GM18907 (cell line): ENCODE measurements at regions not wholly inside any gene's neighbourhood (a gene's known extent, or its start where the extent isn't known, plus 50 kb on each side); places are given as distances from the start of the nearest gene placed in this dataset.

Experiments
- ATAC-seq: cut with Tn5 transposase; IDR thresholded peaks from one replicate; pipeline ENCODE4 v1.9.1; 2021; ENCODE audit warnings: mild to moderate bottlenecking, moderate library complexity; ENCODE audit not compliant: unreplicated experiment

DNA sequence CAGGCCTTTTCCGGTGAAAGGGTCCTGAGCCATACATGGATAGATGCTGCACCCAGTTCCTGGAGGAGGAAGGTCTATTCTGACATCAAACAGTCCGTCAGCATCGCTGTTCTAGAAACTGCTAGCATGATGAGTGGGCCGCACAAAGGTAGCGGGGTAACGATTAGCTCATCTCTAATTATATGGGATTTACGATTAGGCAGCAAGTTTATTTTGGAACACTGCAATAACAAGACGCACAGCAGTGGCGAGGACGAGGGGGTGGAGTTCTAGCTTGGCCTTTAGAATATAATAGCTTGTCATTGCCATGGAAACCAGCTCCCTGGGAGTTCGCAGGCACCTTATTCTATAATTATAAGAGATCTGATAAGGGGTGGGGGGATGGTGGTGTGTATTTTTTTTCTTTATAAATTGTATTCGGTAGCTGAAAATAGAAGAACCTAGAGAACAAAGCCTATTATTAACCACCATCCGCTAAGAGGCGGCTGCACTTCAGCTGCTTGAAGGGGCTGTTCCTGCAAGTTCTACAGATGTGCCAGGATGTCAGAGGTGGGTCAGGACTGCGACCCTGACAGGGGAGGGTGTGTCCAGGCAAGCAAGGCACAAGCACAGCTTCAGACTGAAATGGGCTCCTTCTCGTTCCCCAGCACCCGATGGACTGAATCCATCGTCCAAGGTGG, 311.0 kb downstream of the AGTPBP1 start:
- ATAC-seq, result no peak

DNA sequence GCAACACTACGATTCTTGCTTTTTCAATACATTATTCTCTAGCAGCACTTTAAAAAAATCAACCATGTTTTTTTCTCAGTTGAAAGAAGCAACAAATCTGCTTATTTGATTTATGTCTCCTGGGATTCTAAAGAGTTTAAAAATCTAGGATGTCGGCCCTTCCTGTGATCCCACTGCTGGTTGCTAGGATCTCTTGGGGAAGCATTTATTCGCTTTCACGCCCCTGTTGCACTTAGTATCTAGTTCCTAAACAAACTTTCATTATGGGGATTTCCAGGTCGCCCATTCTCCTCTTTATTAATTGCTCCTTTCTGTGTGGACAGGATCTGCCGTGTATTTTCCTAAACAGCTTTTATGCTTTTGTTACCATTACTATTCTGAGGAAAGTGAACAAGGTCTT, 313.5 kb downstream of the AGTPBP1 start:
- ATAC-seq, result no peak

DNA sequence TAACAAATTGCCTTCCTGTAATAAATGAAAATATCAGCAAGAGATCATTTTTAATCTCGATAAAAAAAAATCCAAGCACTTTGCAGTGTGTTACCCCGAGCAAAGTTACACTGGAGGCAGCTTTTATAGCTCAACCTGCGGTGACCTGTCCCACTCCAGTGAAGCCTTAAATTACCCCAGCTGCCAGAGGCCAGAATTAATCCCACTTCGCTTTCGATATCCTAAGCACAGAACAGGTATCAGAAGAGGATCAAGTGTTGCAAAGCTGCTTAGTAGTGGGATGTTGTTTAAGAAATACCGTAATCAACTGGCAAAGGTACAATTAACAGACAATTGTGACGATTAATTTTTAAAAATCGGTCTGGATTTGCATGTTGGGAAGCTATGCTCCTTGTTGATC, 314.0 kb downstream of the AGTPBP1 start:
- ATAC-seq, result no peak

DNA sequence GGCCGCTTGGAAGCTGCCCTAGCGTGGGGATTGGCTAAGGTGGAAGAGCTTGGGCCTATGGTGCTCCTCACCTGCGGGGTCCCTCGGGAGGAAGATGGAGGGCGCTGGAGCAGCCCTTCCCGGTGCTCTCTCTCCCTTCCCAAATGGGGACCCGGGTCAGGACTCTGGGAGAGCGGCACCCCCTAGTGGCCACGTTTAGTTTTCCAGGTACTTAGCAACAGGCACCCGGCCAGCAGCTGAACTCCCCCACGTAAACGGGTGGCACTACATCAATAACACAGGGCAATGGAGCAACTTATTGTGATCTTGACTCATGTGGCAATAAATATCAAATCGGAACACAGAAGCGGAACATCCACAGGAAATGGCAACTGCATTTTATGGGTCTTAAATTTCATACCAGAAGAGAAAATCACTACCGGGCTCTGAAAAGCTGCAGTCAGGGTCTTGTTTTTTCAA, 316.6 kb downstream of the AGTPBP1 start:
- no peak for ATAC-seq

DNA sequence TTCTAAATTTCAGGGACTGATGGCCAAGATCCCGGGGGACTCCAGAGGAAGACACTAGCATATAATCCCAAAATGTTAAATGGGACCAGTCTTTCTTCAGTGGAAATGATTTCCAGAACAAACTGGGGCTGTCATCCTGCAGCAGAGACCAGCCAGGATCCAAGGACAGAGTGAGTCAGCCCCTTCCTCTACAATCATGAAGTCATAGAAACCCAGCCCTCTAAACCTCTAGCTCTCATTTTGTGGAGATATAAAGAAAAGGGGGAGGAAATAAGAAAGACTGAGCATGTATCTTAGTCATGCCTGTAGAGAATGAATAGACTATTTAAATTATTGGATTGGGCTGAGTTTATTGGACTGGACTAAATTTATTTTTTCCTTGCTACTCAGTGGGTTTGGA, 318.3 kb downstream of the AGTPBP1 start:
- ATAC-seq, result no peak

DNA sequence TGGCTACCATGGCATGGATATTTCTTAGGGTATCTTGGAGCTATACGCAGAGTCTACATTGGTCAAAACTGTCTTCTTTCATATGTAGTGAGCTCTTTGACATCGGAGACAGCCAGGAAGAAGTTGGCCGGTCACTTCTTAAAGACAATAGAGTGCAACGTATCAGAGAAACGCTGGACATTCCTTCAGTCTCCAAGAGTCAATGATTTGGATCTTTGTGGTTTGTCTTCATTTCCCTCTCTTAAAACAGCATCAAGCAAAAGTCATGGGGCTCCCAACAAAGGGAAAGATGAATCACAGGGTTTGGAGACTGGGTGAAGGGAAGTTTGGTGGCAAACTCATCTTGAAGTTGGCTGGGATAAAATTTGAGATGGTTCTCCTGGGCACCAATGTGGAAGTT, 320.1 kb downstream of the AGTPBP1 start:
- no peak for ATAC-seq

DNA sequence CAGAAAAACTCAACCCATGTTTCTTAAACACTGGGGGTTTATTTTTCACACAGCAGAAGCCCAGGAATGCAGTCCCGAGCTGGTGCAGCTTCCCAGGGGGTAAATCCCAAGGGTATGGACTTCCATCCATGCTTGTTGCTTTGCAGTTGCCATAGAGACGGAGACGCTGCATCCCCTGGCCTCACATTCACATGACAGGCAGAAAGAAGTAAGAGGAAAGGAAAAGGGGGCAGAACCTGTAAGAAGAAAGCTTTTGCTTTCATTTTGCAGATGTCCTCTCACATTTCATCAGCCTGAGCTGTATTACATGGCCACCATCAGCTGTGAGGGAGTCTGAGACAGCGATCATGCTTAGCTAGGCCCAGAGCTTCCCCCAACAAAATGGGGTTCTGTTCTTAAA, 321.0 kb downstream of the AGTPBP1 start:
- no peak for ATAC-seq

DNA sequence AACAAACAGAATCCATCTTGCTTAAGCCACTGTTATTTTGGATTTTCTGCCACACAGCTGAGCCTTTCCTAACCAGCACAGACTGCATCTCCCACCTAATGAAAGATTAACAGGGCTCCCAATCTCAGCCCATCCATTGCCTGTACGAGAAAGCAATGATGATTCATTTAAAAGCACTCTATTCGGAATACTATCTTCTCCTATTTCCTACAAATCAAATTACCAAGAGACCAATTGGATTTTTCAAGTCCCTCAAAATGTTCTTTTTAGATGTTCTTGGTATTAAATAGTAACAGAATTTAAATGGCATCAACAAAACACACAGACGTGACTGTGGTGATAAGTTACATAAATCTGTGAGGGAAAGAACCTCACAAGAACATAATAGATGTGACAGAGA, 324.1 kb downstream of the AGTPBP1 start:
- no peak for ATAC-seq

DNA sequence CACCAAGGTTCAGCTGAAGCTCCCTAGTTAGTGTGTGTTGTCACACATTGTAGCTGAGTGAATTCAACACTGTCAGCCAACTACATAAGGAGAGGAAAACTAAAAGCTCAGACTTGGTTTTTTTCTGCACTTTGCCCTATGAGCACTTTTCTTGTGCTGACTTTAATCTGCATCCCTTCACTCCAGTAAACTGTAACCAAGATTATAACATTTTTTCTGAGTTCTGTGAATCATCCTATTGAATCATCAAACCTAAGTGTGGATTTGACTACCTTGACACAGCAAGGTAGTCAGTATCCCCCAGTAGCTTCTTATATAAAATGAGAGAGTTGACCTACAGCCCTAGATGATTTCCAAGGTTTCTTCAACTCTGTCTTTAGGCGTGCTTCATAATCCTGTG, 325.0 kb downstream of the AGTPBP1 start:
- no peak for ATAC-seq

DNA sequence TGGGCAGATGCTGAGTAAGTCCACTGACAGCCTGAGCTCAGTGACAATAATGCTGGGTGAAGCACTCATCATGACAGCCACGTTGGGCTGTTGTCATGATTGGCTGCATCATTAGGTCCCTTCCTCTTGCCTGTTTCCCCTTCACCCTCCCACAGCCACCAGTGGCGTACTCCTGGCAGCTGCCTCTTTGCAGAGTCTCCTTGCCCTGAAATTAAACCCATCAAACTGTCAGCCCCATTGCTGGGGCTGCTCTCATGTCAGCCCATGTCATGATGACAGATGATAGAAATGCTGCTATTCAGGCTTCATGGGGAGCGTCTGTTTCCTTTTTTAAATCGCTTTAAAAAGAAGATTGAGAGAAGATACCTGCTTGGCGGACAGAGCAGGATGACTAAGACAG, 327.4 kb downstream of the AGTPBP1 start:
- ATAC-seq, result no peak

DNA sequence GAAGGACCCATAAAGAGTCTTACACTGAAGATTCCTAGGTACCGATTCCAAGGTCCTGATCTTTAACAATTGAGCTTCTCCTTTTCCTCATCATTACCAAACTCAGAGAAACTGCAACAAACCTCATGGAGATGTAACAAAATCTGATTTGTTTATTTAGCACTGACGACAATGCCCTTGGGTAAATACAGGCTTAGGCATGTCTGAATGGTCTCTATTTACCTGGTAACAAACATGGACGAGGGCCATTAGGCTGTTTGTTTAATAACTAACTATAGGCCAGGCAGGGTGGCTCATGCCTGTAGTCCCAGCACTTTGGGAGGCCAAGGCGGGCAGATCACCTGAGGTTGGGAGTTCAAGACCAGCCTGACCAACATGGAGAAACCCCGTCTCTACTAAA, 333.3 kb downstream of the AGTPBP1 start:
- no peak for ATAC-seq

DNA sequence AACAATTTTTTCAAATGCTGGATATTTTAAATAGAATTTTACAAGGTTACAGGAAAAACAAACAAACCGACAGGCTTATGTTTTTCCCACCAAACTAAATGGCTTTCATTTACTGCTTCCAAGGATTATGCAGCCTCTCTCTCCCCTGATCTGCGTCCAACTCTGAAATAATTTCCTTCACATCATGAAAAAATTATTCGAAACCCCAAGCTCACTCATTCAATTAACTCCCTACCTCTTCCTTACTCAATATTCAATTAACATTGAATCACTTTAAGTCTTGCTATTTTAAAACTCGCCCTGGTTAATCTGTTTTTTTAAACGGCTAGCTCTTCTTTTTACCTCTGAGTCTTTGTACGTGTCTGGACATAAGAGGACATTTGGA, 336.2 kb downstream of the AGTPBP1 start:
- no peak for ATAC-seq

DNA sequence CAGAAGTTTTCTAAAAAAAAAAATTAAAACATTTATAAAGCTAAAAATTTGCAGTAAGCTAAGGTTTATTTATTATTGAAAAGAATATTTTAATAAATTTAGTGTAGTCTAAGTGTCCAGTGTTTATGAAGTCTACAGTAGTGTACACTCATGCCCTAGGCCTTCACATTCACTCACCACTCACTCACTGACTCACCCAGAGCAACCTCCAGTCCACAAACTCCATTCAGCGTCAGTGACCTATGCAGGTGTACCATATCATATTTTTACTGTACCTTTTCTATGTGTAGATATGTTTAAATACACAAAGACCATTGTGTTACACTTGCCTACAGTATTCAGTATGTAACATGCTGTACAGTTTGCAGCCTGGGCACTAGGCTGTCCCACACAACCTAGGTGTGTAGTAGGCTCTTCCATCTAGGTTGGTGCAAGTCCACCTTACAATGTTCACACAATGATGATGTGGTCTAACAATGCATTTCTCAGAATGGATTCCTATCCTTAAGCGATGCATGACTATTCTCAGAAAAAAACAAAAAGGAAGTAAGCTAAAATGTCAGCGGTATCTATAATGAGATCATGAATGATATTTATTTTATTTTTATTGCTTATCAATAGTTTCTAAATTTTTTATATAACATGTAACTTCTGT, 336.7 kb downstream of the AGTPBP1 start:
- ATAC-seq, result no peak

DNA sequence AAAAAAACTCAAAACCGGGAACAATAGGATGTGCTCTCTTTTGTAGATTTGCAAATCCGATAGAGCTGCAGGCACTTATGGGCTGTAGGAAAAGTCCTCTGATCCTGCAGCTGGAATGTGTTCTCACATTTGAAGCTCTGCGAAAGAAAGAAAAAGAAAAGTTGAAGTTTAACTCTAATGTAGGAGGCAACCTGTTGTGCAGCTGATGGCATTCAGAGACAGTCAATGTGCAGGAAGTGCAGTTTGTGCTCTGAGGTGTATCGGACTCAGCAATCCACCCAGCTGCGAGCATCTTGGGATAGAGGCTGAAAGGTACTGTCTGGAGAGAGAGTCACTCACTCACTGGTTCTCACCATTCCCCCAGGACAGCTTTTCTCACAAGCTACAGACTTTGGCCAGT, 339.2 kb downstream of the AGTPBP1 start:
- no peak for ATAC-seq

DNA sequence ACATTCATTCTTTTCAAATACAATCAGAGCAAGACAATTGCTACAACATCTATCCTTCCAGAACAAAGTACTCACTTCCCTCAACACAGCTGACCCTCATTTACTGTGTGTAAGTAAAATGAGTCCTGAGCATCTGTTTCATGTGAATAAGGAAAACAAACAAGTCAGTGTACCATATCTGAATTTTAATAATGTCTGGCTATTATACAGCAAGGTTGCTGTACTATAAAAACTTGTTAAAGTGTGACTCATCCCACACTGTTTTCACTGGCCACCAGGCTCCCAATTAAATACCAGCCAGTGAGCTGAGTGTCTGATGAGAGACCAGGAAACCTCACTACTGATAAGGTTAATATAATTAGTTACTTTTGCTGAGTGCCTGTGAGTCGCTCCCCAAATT, 339.8 kb downstream of the AGTPBP1 start:
- ATAC-seq, result no peak

DNA sequence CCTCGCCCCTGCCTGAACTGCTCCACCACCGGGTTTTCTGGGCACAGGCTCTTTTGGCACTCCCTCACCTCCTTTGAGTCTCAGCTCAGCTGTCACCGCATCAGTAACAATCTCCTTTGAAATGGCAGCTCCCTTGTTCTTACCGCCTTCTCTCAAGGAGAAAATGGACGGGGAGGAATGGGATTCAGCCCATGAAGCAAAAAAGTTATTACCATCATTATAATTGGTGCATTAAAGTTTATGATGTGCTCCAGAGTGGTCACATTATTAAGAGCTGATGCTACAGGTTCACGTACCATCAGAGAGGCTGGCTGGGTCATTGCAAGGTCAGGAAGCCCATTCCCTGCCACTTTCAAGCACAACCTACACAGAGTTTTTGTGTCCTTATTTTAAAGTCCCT, 344.7 kb downstream of the AGTPBP1 start:
- no peak for ATAC-seq

DNA sequence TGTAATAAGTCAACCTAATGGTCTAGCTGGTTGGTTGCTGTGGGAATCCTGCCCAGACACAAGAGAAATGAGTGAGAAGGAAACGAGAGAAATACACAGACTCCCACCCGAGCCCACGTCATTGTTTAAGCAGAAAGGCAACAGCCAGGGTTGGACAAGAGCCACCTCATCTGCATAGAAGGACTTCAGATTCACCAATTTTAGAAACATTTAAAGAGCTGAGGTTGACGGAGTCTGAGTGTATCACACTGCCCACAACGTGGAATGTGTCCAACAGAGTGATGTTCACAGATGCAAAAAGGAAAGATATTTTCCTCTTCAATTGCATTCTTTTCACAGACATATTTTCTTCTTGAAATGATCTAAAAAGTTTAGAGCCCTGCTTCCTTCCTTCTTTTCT, 349.5 kb downstream of the AGTPBP1 start:
- no peak for ATAC-seq

DNA sequence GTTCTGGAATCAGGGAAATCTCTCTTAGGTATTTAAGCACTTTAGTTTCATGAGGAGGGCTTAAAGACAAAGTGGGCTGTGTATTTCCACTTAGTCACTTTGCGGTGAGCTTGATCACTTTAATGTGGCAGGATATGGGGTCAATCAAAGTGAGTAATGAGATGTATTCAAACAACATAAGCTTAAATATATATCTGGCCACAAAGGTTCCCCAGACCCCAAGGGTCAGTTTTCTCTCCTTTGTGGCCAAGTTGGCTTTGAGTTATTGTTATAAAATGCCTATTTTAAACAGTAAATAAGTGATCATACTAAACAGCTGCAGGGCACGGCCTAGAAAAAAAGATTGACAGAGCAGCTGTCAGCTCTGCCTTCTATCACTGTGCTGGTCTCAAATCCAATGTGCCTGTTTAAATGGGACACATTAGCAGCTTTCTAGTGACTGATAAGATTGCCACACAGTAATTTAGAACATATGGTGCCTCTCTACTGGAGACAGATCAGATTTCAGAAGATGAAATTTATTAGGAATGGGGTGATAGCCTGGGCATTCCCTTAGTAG, 363.9 kb downstream of the AGTPBP1 start:
- ATAC-seq, result no peak

DNA sequence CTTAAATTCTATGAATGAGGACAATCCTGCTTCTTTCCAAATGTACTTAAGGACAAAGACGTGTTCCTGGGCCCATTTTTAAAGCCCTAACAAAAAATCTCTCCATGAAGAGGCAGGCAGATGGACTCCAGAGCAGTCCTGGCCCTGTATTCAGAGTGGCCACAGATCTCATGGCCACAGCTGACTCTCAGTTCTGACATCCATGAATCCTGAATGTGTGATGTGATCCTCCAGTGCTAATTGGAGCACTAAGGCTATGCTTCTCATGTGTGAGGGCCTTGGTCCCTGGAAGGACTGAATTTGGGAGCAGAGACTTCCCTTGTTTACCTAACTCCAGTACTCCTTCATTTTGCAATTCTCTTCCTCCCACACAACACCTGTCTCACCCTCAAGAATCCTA, 373.0 kb downstream of the AGTPBP1 start:
- ATAC-seq, result no peak

DNA sequence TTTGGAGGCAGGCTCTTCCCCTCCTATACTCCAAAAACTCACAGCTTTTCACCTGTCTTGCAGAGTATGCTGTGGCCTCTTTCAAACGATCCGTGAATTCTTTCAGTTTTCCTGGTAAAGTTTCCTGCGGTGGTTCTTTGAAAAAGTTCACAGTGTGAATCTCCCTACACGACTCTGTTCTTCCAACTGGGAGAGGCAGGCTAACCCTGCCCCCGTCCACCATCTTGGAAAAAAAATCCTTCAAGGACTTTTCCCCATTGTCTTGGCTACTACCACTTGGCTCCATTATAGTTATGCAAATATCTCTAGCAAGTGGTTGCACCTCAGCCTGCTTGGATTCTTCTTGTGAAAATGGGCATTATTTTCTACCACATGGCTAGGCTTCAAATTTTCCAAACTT, 382.6 kb downstream of the AGTPBP1 start:
- no peak for ATAC-seq

DNA sequence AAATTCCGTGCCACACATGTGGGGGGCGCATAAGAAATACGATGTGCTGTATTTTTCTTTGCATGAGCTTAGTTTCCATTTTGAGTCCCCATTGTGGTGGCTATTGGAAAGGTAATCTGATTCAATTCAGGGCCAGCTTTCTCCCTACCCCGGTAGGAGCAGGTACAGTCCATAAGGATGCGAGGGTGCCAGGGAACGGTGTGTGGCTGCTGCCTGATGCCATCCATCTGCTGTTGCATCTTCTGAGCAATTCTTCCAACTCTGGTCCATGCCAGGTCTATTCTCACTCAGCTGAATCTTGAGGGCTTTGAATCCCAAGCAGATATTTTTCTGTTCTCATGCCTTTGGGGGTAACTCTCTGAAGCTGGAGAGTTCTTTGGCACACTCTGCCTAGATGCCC, 392.7 kb downstream of the AGTPBP1 start:
- ATAC-seq, result no peak

DNA sequence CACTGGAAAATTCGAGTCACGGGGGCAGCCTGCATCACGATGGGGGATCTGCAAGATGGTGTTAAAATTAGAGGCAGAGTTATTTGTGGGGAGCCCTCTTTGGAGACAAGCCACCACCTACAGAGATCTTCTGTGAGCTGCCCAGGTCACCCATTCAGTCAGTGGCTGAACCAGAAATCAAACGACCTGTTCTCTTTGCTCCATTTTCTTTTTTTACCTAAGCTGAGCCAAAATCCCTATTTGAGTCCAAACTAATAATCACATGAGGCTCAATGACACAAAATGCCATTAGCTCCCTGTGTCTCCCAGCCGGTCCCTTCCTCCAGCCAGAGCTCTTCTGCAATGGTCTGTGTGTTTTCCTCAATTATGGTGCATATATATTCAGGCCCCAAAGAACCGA, 394.2 kb downstream of the AGTPBP1 start:
- ATAC-seq, result no peak

DNA sequence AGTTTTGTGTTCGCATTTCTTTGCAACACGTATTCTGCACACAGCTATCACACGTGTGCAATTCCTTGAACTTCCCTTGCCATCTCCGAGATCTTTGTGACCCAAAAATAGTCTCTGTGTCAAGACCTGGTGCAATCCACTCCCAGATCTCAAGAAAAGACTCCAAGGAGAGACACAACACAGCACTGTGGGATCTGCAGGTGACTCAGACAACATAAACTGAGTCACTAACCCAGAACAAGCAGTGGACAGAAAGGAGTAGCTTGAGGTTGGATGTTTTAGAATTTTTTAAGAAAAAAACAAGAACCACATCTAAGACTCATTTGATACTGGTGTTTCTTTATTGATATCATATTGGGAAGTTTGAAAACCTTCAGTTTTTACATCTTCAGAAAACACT, 396.9 kb downstream of the AGTPBP1 start:
- ATAC-seq, result no peak
